Liver (tissue), 8 donors: ENCODE measurements at regions not wholly inside any gene's neighbourhood (a gene's known extent, or its start where the extent isn't known, plus 50 kb on each side); places are given as distances from the start of the nearest gene placed in this dataset.

ENCODE experiments used
- DNase-seq: peaks from one replicate; pipeline ENCODE4 v3.0.0-alpha.2; 2017; ENCODE audit warnings: low spot score
- H3K27ac ChIP-seq, 2 donors: one replicate each; pipeline ENCODE4 v1.7.0; 2013; ENCODE audit warnings: inconsistent platforms in 2 of 2, low read length in 2 of 2, control low read depth in 1 of 2, low read depth in 1 of 2, mild to moderate bottlenecking in 1 of 2
- H3K27me3 ChIP-seq, 4 donors: one replicate each; pipeline versions ENCODE4 v1.6.1 to v1.7.0; 2013; ENCODE audit warnings: low read length in 3 of 4, inconsistent platforms in 1 of 4, mild to moderate bottlenecking in 1 of 4, moderate library complexity in 1 of 4; ENCODE audit not compliant: control insufficient read depth in 4 of 4, insufficient read depth in 4 of 4
- H3K36me3 ChIP-seq, 4 donors: one replicate each; pipeline versions ENCODE4 v1.6.1 to v1.7.0; 2013; ENCODE audit warnings: low read length in 3 of 4, mild to moderate bottlenecking in 3 of 4, low read depth in 1 of 4, moderate library complexity in 1 of 4; ENCODE audit not compliant: control insufficient read depth in 4 of 4, insufficient read depth in 3 of 4
- H3K4me1 ChIP-seq, 4 donors: one replicate each; pipeline versions ENCODE4 v1.6.1 to v1.7.0; 2013; ENCODE audit warnings: low read length in 3 of 4, mild to moderate bottlenecking in 3 of 4, moderate library complexity in 1 of 4; ENCODE audit not compliant: control insufficient read depth in 4 of 4, insufficient read depth in 4 of 4
- H3K4me3 ChIP-seq, 3 donors: one replicate each; pipeline versions ENCODE4 v1.6.1 to v1.7.0; 2013; ENCODE audit warnings: low read length in 3 of 3, control low read depth in 1 of 3, low read depth in 1 of 3, mild to moderate bottlenecking in 1 of 3
- H3K9ac ChIP-seq, 2 donors: one replicate each; pipeline ENCODE4 v1.7.0; 2013; ENCODE audit warnings: low read length in 2 of 2, mild to moderate bottlenecking in 2 of 2, moderate library complexity in 2 of 2, control low read depth in 1 of 2, low read depth in 1 of 2
- H3K9me3 ChIP-seq, 4 donors: one replicate each; pipeline versions ENCODE4 v1.6.1 to v1.7.0; 2013; ENCODE audit warnings: low read length in 3 of 4; ENCODE audit not compliant: control insufficient read depth in 4 of 4
- ATF3 ChIP-seq: IDR thresholded peaks from 2 replicates; pipeline ENCODE4 v1.6.1; 2016; ENCODE audit warnings: antibody characterized with exemption
- CTCF ChIP-seq: fragments of 150-350 bp; IDR thresholded peaks from 2 replicates; pipeline ENCODE4 v1.5.1; 2017; ENCODE audit warnings: improper control_type of control experiment, low read depth, low read length; ENCODE audit not compliant: missing input control
- EGR1 ChIP-seq, 2 donors: IDR thresholded peaks; 2 replicates each; pipeline ENCODE4 v1.6.1; 2016 to 2018; ENCODE audit warnings: antibody characterized with exemption in 2 of 2, low read depth in 2 of 2
- FOXA1 ChIP-seq: IDR thresholded peaks from 2 replicates; pipeline ENCODE4 v1.6.1; 2016; ENCODE audit warnings: antibody characterized with exemption
- FOXA2 ChIP-seq: IDR thresholded peaks from 2 replicates; pipeline ENCODE4 v1.6.1; 2016; ENCODE audit warnings: antibody characterized with exemption
- GABPA ChIP-seq, 2 donors: IDR thresholded peaks in 1 of 2; conservative IDR thresholded peaks in 1 of 2; 2 replicates each; pipeline ENCODE4 v1.6.1; 2016; ENCODE audit warnings: antibody characterized with exemption in 2 of 2, mild to moderate bottlenecking in 1 of 2, moderate library complexity in 1 of 2
- HNF4A ChIP-seq, 2 donors: conservative IDR thresholded peaks; 2 replicates each; pipeline ENCODE4 v1.6.1; 2016; ENCODE audit warnings: antibody characterized with exemption in 2 of 2, mild to moderate bottlenecking in 2 of 2
- HNF4G ChIP-seq: IDR thresholded peaks from 2 replicates; pipeline ENCODE4 v1.6.1; 2016; ENCODE audit warnings: antibody characterized with exemption
- JUND ChIP-seq, 2 donors: IDR thresholded peaks; 2 replicates each; pipeline ENCODE4 v1.6.1; 2016; ENCODE audit warnings: antibody characterized with exemption in 2 of 2
- MAX ChIP-seq: IDR thresholded peaks from 2 replicates; pipeline ENCODE4 v1.6.1; 2016; ENCODE audit warnings: antibody characterized with exemption
- NR2F2 ChIP-seq: IDR thresholded peaks from 2 replicates; pipeline ENCODE4 v1.6.1; 2016; ENCODE audit warnings: antibody characterized with exemption
- RAD21 ChIP-seq, 2 donors: IDR thresholded peaks; 2 replicates each; pipeline ENCODE4 v1.6.1; 2016; ENCODE audit warnings: antibody characterized with exemption in 2 of 2, mild to moderate bottlenecking in 2 of 2
- REST ChIP-seq: IDR thresholded peaks from 2 replicates; pipeline ENCODE4 v1.6.1; 2016; ENCODE audit warnings: antibody characterized with exemption, mild to moderate bottlenecking
- RXRA ChIP-seq, 2 donors: IDR thresholded peaks; 2 replicates each; pipeline ENCODE4 v1.6.1; 2017 to 2018; ENCODE audit warnings: antibody characterized with exemption in 2 of 2, mild to moderate bottlenecking in 1 of 2
- SP1 ChIP-seq: IDR thresholded peaks from 2 replicates; pipeline ENCODE4 v1.6.1; 2018; ENCODE audit warnings: antibody characterized with exemption, mild to moderate bottlenecking
- TAF1 ChIP-seq: conservative IDR thresholded peaks from 2 replicates; pipeline ENCODE4 v1.6.1; 2016; ENCODE audit warnings: antibody characterized with exemption, mild to moderate bottlenecking
- YY1 ChIP-seq: IDR thresholded peaks from 2 replicates; pipeline ENCODE4 v1.6.1; 2016; ENCODE audit warnings: antibody characterized with exemption, mild to moderate bottlenecking
- WGBS: extraction: QIAGEN DNeasy Blood & Tissue Kit; methylation state at CpG from one replicate; pipeline ENCODE4 v1.1.7; 2013; 5-methylcytosine and 5-hydroxymethylcytosine counted together
- donor health status: healthy.
- donor health status: healthy.
- donor health status: healthy.
- donor health status: healthy.
- donor health status: healthy.

GRCh38 chr2:13694673-13695072, 937.8 kb upstream of the LRATD1 start:
- no peak for DNase-seq
- TF ChIP-seq GABPA (IDR thresholded peaks at IDR 0.05 in 1 of 2, conservative IDR thresholded peaks at IDR 0.05 in 1 of 2) (no peak), HNF4G (no peak), FOXA2 (no peak), REST (no peak), RXRA (IDR thresholded peaks at IDR 0.05) (no peak), RAD21 (IDR thresholded peaks at IDR 0.05) (no peak), TAF1 (no peak), MAX (no peak), YY1 (no peak), SP1 (no peak), CTCF (no peak), FOXA1 (no peak), NR2F2 (no peak), HNF4A (conservative IDR thresholded peaks at IDR 0.05) (no peak), EGR1 (IDR thresholded peaks at IDR 0.05; ENCODE audit: low read depth in 2 of 2) (no peak), ATF3 (no peak)
- no peaks in the 10 kb centered on the region for H3K36me3 ChIP-seq
- no peak overlapping the region for H3K27ac ChIP-seq
- H3K9me3 ChIP-seq = no peaks in the 10 kb centered on the region
- no peaks in the 10 kb centered on the region for H3K27me3 ChIP-seq
- H3K4me1 ChIP-seq = no peaks in the 10 kb centered on the region
- H3K9ac ChIP-seq = no peak overlapping the region
- H3K4me3 ChIP-seq = no peak overlapping the region

- Histone ChIP-seq H3K4me3 (no peak overlapping the region), H3K9ac (no peak overlapping the region), H3K27me3 (no peaks in the 10 kb centered on the region), H3K27ac (no peak overlapping the region), H3K4me1 (no peaks in the 10 kb centered on the region), H3K36me3 (no peaks in the 10 kb centered on the region), H3K9me3 (no peaks in the 10 kb centered on the region)
- 69% methylated on average over 5 of the region's 5 CpGs for WGBS
- DNase-seq = no peak
- TF ChIP-seq EGR1 (IDR thresholded peaks at IDR 0.05; ENCODE audit: low read depth in 2 of 2) (no peak), JUND (IDR thresholded peaks at IDR 0.05) (no peak), TAF1 (no peak), FOXA2 (no peak), CTCF (no peak), REST (no peak)
Measured at GRCh38 chr2:13696601-13697000, 935.9 kb upstream of the LRATD1 start.
